ENCODE measurements at regions not wholly inside any gene's neighbourhood (a gene's known extent, or its start where the extent isn't known, plus 50 kb on each side); places are given as distances from the start of the nearest gene placed in this dataset.

DNA sequence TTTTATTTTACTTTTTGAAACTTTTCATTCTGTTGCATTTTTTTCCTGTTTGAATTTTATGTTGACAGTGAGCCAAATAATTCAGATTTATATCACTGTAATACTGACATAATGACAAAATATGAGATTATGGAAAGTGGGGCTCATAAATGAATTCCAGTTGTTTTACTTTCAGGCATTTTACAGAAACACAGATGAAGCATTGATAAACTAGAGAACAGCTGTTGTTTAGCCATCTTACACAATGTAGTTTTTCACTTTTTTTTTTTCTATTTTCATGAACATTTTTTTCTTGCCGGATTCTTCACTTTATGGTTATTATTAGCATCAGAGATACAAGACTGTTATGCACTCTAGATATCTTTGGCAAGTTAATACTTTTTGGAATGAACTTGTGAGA, 91.7 kb upstream of the PAQR3 start:
- Histone ChIP-seq H2AK5ac (ENCODE audit: low read length) (no peak overlapping the region), H3K27ac (ENCODE audit: low read depth, low read length) (no peak overlapping the region), H3K9ac (ENCODE audit: low read length) (no peak overlapping the region), H3K79me2 (ENCODE audit: control insufficient read depth, insufficient read depth, low read length, poor library complexity) (no peaks in the 10 kb centered on the region), H3K79me1 (ENCODE audit: low read length) (no peaks in the 10 kb centered on the region), H3K23ac (ENCODE audit: low read length) (no peak overlapping the region), H3K9me3 (ENCODE audit: insufficient read depth, low read depth, low read length) (no peaks in the 10 kb centered on the region), H3K4me2 (ENCODE audit: low read length) (no peak overlapping the region), H2AFZ (ENCODE audit: insufficient read depth, low read length, poor library complexity) (no peak overlapping the region), H3K36me3 (ENCODE audit: control insufficient read depth in 1 of 2, insufficient read depth in 2 of 2, low read length in 2 of 2) (no peaks in the 10 kb centered on the region), H2BK5ac (ENCODE audit: low read depth, low read length, poor library complexity) (no peak overlapping the region), H3K18ac (ENCODE audit: low read length) (no peak overlapping the region), H2BK12ac (ENCODE audit: low read length) (no peak overlapping the region), H3K4ac (ENCODE audit: low read depth, low read length) (no peak overlapping the region), H3K4me1 (ENCODE audit: control insufficient read depth in 1 of 2, insufficient read depth in 2 of 2, low read length in 2 of 2) (no peaks in the 10 kb centered on the region), H3K14ac (ENCODE audit: low read length) (no peak overlapping the region), H2BK120ac (ENCODE audit: insufficient read depth, low read length, poor library complexity) (no peak overlapping the region), H4K8ac (ENCODE audit: low read depth, low read length) (no peak overlapping the region), H3K27me3 (ENCODE audit: insufficient read depth, low read length) (no peaks in the 10 kb centered on the region), H4K91ac (ENCODE audit: low read depth, low read length) (no peak overlapping the region), H3K4me3 (ENCODE audit: low read depth, low read length) (no peak overlapping the region), H4K12ac (ENCODE audit: low read depth, low read length) (no peak overlapping the region)
- WGBS (ENCODE audit: extremely low coverage, insufficient coverage, insufficient read length), result no CpG with 5 or more reads among the region's 1 CpG
- DNase-seq, result no peak

DNA sequence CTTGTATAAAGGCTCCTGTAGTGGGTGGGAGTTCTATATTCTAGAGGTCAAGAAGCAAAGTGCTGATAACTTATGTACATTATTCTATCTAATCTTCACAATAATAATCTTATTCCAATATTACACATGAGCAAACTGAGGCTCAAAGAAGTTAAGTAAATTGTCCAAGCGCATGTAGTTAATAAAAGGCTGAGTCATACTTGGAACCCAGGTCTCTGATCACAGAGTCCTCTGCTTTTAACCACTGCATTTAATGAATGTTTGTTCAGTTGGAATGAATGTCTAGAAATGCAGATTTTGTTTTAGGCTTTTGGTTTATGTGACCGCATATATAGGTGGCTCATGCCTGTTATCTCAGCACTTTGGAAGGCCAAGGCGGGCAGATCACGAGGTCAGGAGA, 88.4 kb upstream of the PAQR3 start:
- Histone ChIP-seq H3K4me2 (ENCODE audit: low read length) (no peak overlapping the region), H3K4me3 (ENCODE audit: low read depth, low read length) (no peak overlapping the region), H4K8ac (ENCODE audit: low read depth, low read length) (no peak overlapping the region), H3K79me2 (ENCODE audit: control insufficient read depth, insufficient read depth, low read length, poor library complexity) (no peaks in the 10 kb centered on the region), H3K4me1 (ENCODE audit: control insufficient read depth in 1 of 2, insufficient read depth in 2 of 2, low read length in 2 of 2) (no peaks in the 10 kb centered on the region), H3K27me3 (ENCODE audit: insufficient read depth, low read length) (no peaks in the 10 kb centered on the region), H3K27ac (ENCODE audit: low read depth, low read length) (no peak overlapping the region), H2AFZ (ENCODE audit: insufficient read depth, low read length, poor library complexity) (no peak overlapping the region), H3K36me3 (ENCODE audit: control insufficient read depth in 1 of 2, insufficient read depth in 2 of 2, low read length in 2 of 2) (no peaks in the 10 kb centered on the region), H3K23ac (ENCODE audit: low read length) (no peak overlapping the region), H2BK120ac (ENCODE audit: insufficient read depth, low read length, poor library complexity) (no peak overlapping the region), H3K9ac (ENCODE audit: low read length) (no peak overlapping the region), H3K14ac (ENCODE audit: low read length) (no peak overlapping the region), H2BK5ac (ENCODE audit: low read depth, low read length, poor library complexity) (no peak overlapping the region), H3K4ac (ENCODE audit: low read depth, low read length) (no peak overlapping the region), H2BK12ac (ENCODE audit: low read length) (no peak overlapping the region), H3K9me3 (ENCODE audit: insufficient read depth, low read depth, low read length) (no peaks in the 10 kb centered on the region), H3K18ac (ENCODE audit: low read length) (no peak overlapping the region), H4K91ac (ENCODE audit: low read depth, low read length) (no peak overlapping the region), H4K12ac (ENCODE audit: low read depth, low read length) (no peak overlapping the region), H3K79me1 (ENCODE audit: low read length) (no peaks in the 10 kb centered on the region), H2AK5ac (ENCODE audit: low read length) (no peak overlapping the region)
- WGBS (ENCODE audit: extremely low coverage, insufficient coverage, insufficient read length), result no CpG with 5 or more reads among the region's 4 CpGs
- no peak for DNase-seq

DNA sequence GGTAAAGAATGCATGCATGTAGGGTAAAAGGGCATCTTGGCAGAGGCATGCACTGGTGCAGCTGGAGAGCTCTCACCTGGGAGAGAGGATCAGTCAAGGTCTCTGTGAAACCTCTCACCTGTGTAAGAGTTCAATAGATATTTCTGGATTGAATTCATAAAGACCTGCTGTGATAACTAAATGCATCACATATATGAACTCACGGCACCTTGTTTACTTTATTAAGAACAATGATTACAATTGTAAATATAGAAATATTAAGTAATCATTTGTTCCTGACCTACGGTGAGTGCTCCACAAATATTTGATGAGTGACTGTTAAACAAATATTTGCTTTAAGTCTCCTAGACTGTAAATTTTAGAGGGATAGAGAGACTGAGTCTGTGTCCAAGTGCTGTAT, 85.9 kb upstream of the PAQR3 start:
- Histone ChIP-seq H3K36me3 (ENCODE audit: control insufficient read depth in 1 of 2, insufficient read depth in 2 of 2, low read length in 2 of 2) (no peaks in the 10 kb centered on the region), H3K79me2 (ENCODE audit: control insufficient read depth, insufficient read depth, low read length, poor library complexity) (no peaks in the 10 kb centered on the region), H3K9me3 (ENCODE audit: insufficient read depth, low read depth, low read length) (no peaks in the 10 kb centered on the region), H4K12ac (ENCODE audit: low read depth, low read length) (no peak overlapping the region), H2BK120ac (ENCODE audit: insufficient read depth, low read length, poor library complexity) (no peak overlapping the region), H3K18ac (ENCODE audit: low read length) (no peak overlapping the region), H3K79me1 (ENCODE audit: low read length) (no peaks in the 10 kb centered on the region), H2BK5ac (ENCODE audit: low read depth, low read length, poor library complexity) (no peak overlapping the region), H3K4ac (ENCODE audit: low read depth, low read length) (no peak overlapping the region), H3K4me1 (ENCODE audit: control insufficient read depth in 1 of 2, insufficient read depth in 2 of 2, low read length in 2 of 2) (no peaks in the 10 kb centered on the region), H4K91ac (ENCODE audit: low read depth, low read length) (no peak overlapping the region), H4K8ac (ENCODE audit: low read depth, low read length) (no peak overlapping the region), H3K27ac (ENCODE audit: low read depth, low read length) (no peak overlapping the region), H3K4me2 (ENCODE audit: low read length) (no peak overlapping the region), H3K23ac (ENCODE audit: low read length) (no peak overlapping the region), H2AFZ (ENCODE audit: insufficient read depth, low read length, poor library complexity) (no peak overlapping the region), H2AK5ac (ENCODE audit: low read length) (no peak overlapping the region), H3K14ac (ENCODE audit: low read length) (no peak overlapping the region), H3K9ac (ENCODE audit: low read length) (no peak overlapping the region), H3K4me3 (ENCODE audit: low read depth, low read length) (no peak overlapping the region), H2BK12ac (ENCODE audit: low read length) (no peak overlapping the region), H3K27me3 (ENCODE audit: insufficient read depth, low read length) (no peaks in the 10 kb centered on the region)
- no peak for DNase-seq
- no CpG with 5 or more reads among the region's 2 CpGs for WGBS (ENCODE audit: extremely low coverage, insufficient coverage, insufficient read length)

DNA sequence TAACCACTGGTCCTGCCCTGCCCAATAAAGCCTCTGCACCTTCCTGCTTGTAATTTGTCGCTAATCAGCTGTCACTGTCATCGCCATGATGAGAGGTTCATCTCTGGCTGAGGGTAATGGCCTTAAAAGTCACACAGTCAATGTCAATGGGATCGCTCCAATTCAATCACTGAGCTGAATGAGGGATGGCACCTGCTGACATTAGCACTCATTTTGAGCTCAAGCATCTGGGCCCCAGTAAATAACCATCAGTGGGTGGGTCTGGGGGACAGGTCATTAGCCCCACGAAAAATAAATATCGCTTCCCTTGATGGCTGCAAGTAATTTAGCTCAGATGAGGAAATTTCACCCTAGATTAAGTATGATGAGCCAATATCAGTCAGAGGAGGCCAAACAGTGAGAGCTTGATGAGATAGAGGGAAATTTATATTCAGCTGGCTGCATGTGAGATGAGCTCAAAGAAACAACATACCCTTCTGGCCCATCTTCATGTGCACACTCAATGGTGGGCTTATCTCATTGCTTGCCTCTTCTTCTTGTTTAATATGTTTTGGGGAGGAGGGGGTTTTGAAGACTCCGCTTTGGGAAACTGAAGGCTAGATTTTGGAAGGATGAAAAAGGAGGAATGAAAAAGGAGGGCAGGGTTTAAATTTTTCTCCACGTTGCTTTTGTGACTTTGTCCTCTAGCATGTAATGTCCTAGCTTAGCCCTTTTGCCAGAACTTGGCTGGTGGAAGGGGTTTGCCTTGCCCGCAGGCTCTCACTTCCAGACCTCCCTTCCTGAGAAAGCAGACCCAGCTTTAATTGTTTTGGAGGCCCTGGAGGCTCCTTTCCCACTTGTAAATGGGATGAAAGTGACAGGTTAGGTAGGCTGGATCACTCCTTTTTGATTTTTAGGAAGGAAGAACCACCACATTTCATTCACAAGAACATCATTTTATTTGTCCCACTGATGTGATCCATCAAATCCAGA, 84.8 kb upstream of the PAQR3 start:
- H2BK5ac ChIP-seq (ENCODE audit: low read depth, low read length, poor library complexity), result no peak overlapping the region
- no peaks in the 10 kb centered on the region for H3K36me3 ChIP-seq (ENCODE audit: control insufficient read depth in 1 of 2, insufficient read depth in 2 of 2, low read length in 2 of 2)
- H3K4me3 ChIP-seq (ENCODE audit: low read depth, low read length), result no peak overlapping the region
- DNase-seq, result no peak
- no CpG with 5 or more reads among the region's 8 CpGs for WGBS (ENCODE audit: extremely low coverage, insufficient coverage, insufficient read length)
- no peak overlapping the region for H4K8ac ChIP-seq (ENCODE audit: low read depth, low read length)
- no peak overlapping the region for H2BK12ac ChIP-seq (ENCODE audit: low read length)
- H4K12ac ChIP-seq (ENCODE audit: low read depth, low read length), result no peak overlapping the region
- H3K23ac ChIP-seq (ENCODE audit: low read length), result no peak overlapping the region
- H3K27ac ChIP-seq (ENCODE audit: low read depth, low read length), result no peak overlapping the region
- H4K91ac ChIP-seq (ENCODE audit: low read depth, low read length), result no peak overlapping the region
- H2AFZ ChIP-seq (ENCODE audit: insufficient read depth, low read length, poor library complexity), result no peak overlapping the region
- no peak overlapping the region for H3K9ac ChIP-seq (ENCODE audit: low read length)
- no peaks in the 10 kb centered on the region for H3K79me1 ChIP-seq (ENCODE audit: low read length)
- H3K9me3 ChIP-seq (ENCODE audit: insufficient read depth, low read depth, low read length), result no peaks in the 10 kb centered on the region
- no peaks in the 10 kb centered on the region for H3K27me3 ChIP-seq (ENCODE audit: insufficient read depth, low read length)
- no peaks in the 10 kb centered on the region for H3K4me1 ChIP-seq (ENCODE audit: control insufficient read depth in 1 of 2, insufficient read depth in 2 of 2, low read length in 2 of 2)
- no peak overlapping the region for H2AK5ac ChIP-seq (ENCODE audit: low read length)
- no peak overlapping the region for H3K14ac ChIP-seq (ENCODE audit: low read length)
- H3K79me2 ChIP-seq (ENCODE audit: control insufficient read depth, insufficient read depth, low read length, poor library complexity), result no peaks in the 10 kb centered on the region
- no peak overlapping the region for H3K18ac ChIP-seq (ENCODE audit: low read length)
- no peak overlapping the region for H2BK120ac ChIP-seq (ENCODE audit: insufficient read depth, low read length, poor library complexity)
- no peak overlapping the region for H3K4me2 ChIP-seq (ENCODE audit: low read length)
- H3K4ac ChIP-seq (ENCODE audit: low read depth, low read length), result no peak overlapping the region
